ENCODE measurements at regions not wholly inside any gene's neighbourhood (a gene's known extent, or its start where the extent isn't known, plus 50 kb on each side); places are given as distances from the start of the nearest gene placed in this dataset.

- no peaks in the 10 kb centered on the region for H3K36me3 ChIP-seq (replicated peaks in 1 of 2; ENCODE audit: control insufficient read depth in 1 of 2, insufficient read depth in 2 of 2, low read length in 2 of 2)
- DNase-seq (ENCODE audit: low spot score) (no peak), FAIRE-seq (no peak), ATAC-seq (no peak)
- no peak overlapping the region for H3K4me3 ChIP-seq (replicated peaks in 1 of 3; ENCODE audit: insufficient read depth in 1 of 3, low read depth in 2 of 3, low read length in 3 of 3)
- no peaks in the 10 kb centered on the region for H4K20me1 ChIP-seq (ENCODE audit: insufficient read depth, low read length)
- POLR2A ChIA-PET: no interaction called here
- no peak overlapping the region for H3K9ac ChIP-seq (ENCODE audit: insufficient read depth, low read depth, low read length)
- no peaks in the 10 kb centered on the region for H3K4me1 ChIP-seq (ENCODE audit: insufficient read depth, low read length)
- no peaks in the 10 kb centered on the region for H3K79me2 ChIP-seq (ENCODE audit: insufficient read depth, low read length)
- BruUV-seq (replicated peaks): no TSS peak
- CTCF ChIA-PET (ENCODE audit: low intra/inter-chr PET ratio, low total read pairs): no interaction called here
- intact Hi-C loops (cut with micrococcal nuclease; ENCODE audit: unreplicated experiment): no loop called here
- no peaks in the 10 kb centered on the region for H3K27me3 ChIP-seq (ENCODE audit: control insufficient read depth in 1 of 2, insufficient read depth in 2 of 2, low read length in 2 of 2)
- in situ Hi-C loops (cut with HindIII; ENCODE audit: extremely low pct_ligation_motif_present, low pct_unique_long_range_greater_than_20kb): no loop called here
- H3K4me2 ChIP-seq (ENCODE audit: low read depth, low read length): no peak overlapping the region
- no peak overlapping the region for H2AFZ ChIP-seq (ENCODE audit: low read length)
- no peak for TF ChIP-seq GATA4 (IDR thresholded peaks at IDR 0.05; ENCODE audit: borderline replicate concordance, low read depth)
- no CpG with 5 or more reads among the region's 4 CpGs for WGBS (ENCODE audit: low lambda C conversion rate)
- H3K27ac ChIP-seq (ENCODE audit: extremely low read length, insufficient read depth, low read length): no peak overlapping the region
- peaks cover 64% of the 10 kb centered on the region for H3K9me3 ChIP-seq (ENCODE audit: low read length)
These were observed 154.6 kb downstream of the IZUMO3 start for GRCh38 chr9:24391095-24391494.

- H3K4me1 ChIP-seq (ENCODE audit: insufficient read depth, low read length): no peaks in the 10 kb centered on the region
- no peak overlapping the region for H3K9ac ChIP-seq (ENCODE audit: insufficient read depth, low read depth, low read length)
- ATAC-seq (no peak), DNase-seq (ENCODE audit: low spot score) (no peak), FAIRE-seq (no peak)
- in situ Hi-C loops (cut with HindIII; ENCODE audit: extremely low pct_ligation_motif_present, low pct_unique_long_range_greater_than_20kb) (no loop called here), intact Hi-C loops (cut with micrococcal nuclease; ENCODE audit: unreplicated experiment) (no loop called here)
- no TSS peak for BruUV-seq (replicated peaks)
- H3K27me3 ChIP-seq (ENCODE audit: control insufficient read depth in 1 of 2, insufficient read depth in 2 of 2, low read length in 2 of 2): no peaks in the 10 kb centered on the region
- TF ChIP-seq MXD3 (CRISPR knock-in tag; IDR thresholded peaks at IDR 0.05): no peak
- no peak for TF ChIP-seq ZNF674 (CRISPR knock-in tag; IDR thresholded peaks at IDR 0.05; ENCODE audit: low read depth)
- TF ChIP-seq NFYB (CRISPR knock-in tag; IDR thresholded peaks at IDR 0.05): no peak
- no peak for TF ChIP-seq ZNF773 (CRISPR knock-in tag; IDR thresholded peaks at IDR 0.05; ENCODE audit: borderline replicate concordance)
- no peak for TF ChIP-seq CREB3 (CRISPR knock-in tag; IDR thresholded peaks at IDR 0.05)
- no peaks in the 10 kb centered on the region for H4K20me1 ChIP-seq (ENCODE audit: insufficient read depth, low read length)
- POLR2A ChIA-PET: no interaction called here
- H3K27ac ChIP-seq (ENCODE audit: extremely low read length, insufficient read depth, low read length): no peak overlapping the region
- no peaks in the 10 kb centered on the region for H3K79me2 ChIP-seq (ENCODE audit: insufficient read depth, low read length)
- no peak overlapping the region for H3K4me2 ChIP-seq (ENCODE audit: low read depth, low read length)
- CTCF ChIA-PET (ENCODE audit: low intra/inter-chr PET ratio, low total read pairs): no interaction called here
- H3K4me3 ChIP-seq (replicated peaks in 1 of 3; ENCODE audit: insufficient read depth in 1 of 3, low read depth in 2 of 3, low read length in 3 of 3): no peak overlapping the region
- 17% methylated on average over 2 of the region's 2 CpGs for WGBS (ENCODE audit: low lambda C conversion rate)
- no peak overlapping the region for H2AFZ ChIP-seq (ENCODE audit: low read length)
- peaks cover 85% of the 10 kb centered on the region for H3K9me3 ChIP-seq (ENCODE audit: low read length)
- no peaks in the 10 kb centered on the region for H3K36me3 ChIP-seq (replicated peaks in 1 of 2; ENCODE audit: control insufficient read depth in 1 of 2, insufficient read depth in 2 of 2, low read length in 2 of 2)
These were observed 160.6 kb downstream of the IZUMO3 start for GRCh38 chr9:24385077-24385476.
